ENCODE measurements at regions not wholly inside any gene's neighbourhood (a gene's known extent, or its start where the extent isn't known, plus 50 kb on each side); places are given as distances from the start of the nearest gene placed in this dataset.

DNA sequence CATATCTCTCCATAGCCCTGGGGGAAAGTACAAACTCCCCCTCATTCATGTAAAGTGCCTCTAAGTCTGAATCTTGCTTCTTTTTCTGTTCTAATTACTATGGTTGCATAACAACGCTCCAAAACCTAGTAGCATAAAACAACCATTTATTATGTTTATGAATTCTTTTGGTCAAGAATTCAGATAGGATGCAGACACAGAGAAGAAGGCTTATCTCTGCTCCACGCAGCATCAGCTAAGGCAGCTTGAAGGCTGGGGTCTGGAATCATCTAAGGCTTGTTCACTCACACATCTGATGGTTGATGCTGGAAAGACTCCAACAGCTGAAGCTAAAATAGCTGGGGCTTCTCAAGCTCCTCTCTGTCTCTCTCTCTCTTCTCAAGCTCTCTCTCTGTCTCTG lies 564.5 kb downstream of the ZNF674 start:
- DNase-seq: no peak

DNA sequence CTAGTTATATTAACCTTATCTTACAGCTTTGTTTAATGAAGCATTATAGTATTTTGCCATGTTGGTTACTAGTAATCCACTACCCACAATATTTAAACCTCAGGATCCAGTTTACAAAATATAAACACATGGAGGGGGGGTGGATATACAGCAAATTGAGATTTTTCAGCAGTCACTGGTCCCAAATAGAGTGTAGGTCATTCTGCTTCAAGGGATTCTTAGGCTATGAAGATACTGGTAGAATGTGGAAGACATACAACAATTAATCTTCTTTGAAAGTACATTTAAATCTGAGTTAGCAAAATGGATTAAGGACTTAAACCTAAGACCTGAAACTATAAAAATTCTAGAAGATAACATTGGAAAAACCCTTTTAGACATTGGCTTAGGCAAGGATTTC lies 569.6 kb downstream of the ZNF674 start:
- DNase-seq: no peak

DNA sequence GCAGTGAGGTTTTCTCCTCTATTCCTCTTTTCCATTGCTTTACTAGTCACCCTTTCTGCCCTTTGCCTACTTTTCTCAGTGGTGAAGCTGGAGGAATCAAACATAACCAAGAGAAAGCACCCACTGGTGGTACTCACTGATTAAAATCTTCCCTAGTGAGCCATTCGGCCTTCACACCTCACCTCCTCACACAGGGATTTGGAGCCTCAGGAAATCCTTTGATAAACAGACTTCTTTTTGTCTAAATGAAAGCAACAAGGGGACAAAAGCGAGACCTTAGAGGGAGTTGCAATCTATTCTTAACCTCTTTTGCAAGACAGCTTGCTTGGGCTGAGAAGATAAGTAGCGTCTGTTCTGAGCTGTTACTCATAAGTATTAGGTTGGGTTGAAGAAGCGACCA lies 572.6 kb downstream of the ZNF674 start:
- no peak for DNase-seq

DNA sequence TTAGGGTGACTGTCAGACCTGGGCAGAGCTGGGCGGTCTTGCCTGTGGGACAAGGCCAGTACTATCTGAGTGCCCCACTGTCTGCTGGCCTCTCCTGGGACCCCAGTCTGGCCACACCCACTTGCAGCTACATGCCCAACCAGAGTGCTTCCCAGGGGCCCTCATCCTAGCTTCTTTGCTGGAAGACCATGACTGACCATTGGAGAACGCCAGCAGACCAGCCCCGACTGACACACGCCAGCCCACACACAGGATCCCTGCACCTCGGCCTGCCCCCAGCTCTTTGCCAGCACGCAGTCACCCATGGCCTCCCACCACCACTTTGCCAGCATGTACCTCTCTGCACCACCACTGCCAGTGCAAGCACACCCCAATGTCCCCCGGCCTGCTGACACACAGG lies 585.7 kb downstream of the ZNF674 start:
- DNase-seq: no peak

DNA sequence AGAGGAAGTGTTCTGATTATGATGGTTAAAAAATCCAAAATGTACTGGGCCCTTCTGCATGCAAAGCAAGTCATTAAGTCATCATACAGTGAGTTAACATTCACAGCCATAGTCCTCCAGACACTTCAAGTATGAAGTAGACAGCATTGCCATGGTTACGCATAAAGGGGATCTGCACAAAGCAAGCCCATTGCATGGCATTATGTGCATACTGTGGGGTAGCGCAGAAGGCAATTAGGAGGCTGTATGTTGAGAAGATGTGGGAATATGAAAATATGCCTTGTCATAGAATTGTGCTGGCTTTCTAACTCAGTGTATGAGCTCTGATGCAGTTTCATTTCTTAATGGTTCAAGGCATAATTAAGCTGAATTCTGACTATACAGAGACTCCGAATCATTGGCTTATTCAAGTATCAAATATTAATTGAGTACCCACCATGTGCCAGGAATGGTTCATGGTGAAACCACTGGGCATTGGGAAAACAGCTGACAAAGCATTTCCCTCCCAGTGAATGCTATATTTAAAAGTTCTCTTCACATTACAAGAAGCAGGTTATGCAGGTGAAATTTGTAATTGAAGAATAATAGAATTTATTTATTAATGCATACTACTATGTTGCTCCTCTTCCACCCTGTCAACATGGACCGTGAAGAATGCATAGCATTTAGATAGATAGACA lies 588.9 kb downstream of the ZNF674 start:
- DNase-seq: no peak

DNA sequence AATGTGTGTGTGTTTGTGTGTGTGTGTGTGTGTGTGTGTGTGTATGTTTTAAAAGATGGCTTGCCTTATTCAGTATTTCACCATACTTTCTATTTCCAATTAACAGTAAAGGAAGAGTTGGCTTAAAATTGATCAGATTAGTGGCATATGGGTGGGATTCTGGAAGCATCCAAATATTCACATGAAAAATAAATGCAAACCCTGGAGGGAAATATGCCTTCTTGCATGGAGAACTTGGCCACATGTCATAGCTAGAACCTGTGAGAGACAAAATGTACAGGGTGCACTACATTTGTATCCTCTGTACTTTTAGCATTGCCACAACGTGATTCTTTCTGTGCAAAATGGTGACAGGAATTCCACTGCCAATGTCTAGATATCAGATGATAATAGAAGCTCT lies 589.6 kb downstream of the ZNF674 start:
- no peak for DNase-seq

DNA sequence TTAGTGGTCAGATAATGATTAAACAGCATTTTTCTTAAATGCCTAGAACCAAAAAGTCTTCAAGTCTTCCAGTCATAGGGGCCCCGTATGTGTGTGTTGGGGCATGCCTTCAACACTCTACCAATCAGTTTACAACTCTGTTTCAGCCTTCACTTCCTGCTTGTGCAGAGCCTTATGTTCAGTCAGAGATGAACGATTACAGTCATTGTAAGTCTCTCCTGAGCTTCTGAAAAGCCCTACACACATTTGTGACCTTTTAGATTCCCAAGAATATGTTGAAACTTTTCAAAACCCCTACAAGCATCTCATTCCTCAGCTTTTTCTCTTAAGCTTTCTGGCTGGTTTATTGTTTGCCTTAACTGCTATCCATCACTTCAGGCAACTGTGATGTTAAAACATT lies 591.2 kb downstream of the ZNF674 start:
- no peak for DNase-seq

DNA sequence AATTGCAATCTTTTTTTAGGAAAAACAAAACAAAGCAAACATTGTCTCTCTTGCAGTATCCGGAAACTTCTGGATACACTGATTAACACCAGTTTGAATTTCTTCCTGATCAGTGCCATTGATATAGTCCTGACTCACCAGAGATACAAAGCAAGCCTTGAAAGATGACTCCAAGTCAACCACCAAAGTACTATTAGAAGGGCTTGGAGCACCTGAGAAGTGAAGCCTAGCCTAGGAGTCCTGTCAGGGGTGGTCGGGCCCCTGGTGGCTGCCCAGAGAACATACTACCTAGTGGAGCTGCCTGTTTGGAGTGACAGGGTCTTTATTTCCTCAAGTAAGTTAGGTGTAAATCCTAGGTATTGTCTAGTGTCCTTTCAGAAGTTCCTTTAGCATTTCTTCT lies 593.2 kb downstream of the ZNF674 start:
- no peak for DNase-seq

DNA sequence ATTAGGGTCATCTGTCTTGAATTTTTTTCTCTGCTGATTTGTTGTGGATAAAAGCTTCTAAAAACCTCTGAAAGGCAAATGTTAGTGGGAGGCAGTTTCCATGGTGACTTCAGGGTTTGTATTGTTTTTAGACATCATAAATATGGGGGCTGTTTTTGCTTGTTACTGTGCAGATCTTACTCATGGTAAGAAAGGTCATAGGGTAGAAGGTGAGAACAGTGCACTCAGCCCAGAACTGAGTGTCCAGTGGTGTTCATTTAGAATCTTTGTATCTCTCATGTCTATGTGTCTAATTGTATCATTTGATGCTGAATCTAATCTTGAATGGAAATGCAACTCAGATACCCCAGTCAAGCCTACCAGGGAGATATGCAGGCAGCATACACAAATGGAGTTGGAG lies 609.8 kb downstream of the ZNF674 start:
- no peak for DNase-seq

DNA sequence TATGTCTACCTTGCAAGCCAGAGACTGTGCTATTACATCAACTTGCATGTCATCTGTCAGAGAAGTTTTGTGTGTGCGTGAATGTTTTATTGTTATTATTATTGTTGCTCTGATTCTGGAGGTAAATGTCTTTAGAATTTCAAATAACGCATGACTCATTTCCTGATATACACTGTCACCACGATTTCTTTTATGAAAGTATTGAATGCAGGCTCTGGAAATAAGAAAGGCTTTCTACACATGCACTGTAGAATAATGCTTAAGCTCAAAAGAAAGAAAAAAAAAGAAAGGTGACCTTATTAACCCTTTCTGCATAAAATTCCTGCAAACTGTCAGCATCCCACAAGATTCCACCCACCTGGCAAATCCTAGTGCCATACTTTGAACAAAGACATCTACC lies 632.9 kb downstream of the ZNF674 start:
- no peak for DNase-seq

DNA sequence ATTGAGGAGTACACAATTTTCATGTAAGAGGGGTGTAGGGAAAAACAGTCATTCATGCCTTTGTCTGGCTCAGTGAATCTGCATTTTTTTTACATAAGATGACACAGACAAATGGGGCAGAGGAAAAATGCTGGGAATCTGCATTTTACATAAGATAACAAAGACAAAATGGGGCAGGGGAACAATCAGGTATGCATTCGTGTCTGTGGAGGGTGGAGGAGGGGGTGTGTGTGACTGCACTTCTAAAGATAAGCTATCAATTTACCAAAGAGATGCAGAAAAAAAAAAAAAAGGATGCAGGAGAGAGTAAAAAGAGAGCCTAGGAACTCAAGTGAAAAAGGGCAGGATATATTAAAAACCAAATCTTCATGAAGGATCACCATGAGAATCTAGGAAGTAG lies 637.4 kb downstream of the ZNF674 start:
- DNase-seq: no peak

DNA sequence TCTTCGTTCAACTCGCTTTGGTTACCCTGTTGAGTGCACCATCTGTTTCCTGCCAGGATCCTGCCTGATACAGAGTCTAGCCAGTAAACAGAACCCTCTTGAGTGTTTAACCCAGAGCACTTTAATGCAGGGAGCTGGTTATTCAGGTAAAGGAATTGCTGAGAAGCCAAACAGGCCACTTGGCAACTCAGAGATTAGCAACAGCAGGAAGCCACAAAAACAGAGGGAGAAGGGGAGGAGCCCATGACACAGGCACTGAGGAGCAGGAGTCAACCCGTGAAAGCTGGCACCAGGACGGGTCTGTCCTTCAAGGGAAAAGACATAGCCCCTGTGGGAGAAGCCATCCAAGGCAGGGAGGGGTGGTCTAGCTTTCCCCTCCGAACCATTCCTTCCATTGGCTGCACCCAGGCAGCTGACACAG lies 641.4 kb downstream of the ZNF674 start:
- DNase-seq: no peak

DNA sequence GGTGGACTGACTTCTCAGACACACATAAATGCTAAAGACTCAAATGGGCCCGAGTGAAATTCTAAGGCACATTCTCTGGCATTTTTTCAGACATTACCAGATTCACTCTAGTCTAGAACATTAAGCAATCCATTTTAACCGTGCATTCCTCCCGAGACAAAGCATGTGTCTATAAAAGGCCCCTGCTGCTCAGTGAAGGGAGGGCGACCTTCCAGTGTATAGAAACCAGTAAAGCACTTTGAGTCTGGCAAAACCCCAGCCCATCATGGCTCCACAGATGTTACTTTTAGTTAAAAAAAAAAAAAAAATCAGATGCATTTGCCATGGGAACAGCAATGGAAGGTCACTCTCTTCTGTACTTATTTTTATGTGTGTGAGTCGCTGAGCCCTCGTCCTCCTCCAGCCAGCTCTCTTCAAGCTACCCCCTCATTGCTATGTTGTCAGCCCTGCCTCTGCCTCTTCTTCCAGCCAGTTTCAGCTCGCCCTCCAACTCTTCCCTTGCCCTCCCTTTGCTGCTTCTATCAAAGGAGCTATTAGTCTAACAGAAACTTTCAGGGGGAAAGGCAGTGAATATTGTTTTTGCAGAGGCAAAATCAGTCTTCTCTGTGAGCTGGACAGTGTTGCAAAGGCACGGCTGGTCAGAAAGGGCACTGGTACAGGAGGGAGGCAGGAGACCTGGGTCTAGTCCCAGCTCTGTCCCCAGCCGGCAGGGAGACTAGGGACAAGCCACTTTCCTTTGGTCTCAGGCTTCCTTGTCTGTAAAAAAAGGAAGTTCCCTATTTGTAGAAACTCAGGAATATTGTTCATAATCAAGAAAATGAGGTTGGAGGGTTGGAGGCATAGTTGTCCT lies 644.2 kb downstream of the ZNF674 start:
- no peak for DNase-seq

DNA sequence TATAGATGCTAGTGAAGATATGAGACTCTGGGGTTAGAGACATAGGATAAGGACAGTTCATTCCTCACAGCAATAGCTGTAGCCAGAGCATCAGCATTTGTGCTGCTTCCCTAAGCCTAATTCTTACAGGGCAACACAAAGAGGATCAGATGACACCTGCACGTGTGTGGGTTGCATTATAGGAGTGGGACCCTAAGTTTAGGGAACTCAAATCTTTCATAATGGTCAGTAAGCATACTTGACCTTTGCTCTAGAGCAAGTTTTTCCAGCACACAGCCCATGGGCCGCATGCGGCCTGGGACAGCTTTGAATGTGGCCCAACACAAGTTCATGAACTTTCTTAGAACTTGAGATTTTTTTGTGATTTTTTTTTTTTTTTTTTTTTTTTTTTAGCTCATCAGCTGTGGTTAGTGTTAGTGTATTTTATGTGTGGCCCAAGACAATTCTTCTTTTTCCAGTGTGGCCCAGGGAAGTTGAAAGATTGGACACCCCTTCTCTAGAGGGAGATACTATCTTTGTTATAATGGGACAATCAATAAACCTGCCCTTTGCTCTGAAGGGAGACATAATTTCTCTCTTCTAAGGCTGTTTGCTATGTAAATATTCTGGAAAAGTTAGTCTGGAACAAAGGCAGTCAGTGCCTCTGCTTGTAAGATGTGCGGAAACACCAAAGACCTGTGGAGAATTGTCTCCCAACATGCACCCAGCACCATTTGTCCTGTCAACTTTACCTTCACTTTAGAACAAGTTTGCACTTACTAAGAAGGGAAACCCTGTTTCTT lies 650.2 kb downstream of the ZNF674 start:
- no peak for DNase-seq

DNA sequence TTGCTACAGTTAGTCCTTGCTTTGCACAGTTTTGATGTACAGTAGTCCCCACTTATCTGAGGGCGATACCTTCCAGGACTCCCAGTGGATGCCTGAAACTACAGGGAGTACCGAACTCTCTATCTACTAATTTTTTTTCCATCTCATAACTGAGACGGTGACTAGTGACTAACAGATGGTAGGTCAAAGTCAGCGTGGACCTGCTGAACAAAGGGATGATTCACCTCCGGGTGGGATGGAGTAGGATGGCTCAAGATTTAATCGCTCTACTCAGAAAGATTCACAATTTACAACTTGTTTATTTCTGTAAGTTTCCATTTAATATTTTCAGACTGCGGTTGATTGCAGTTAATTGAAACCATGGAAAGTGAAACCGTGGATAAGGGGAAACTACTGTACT lies 655.8 kb downstream of the ZNF674 start:
- no peak for DNase-seq

DNA sequence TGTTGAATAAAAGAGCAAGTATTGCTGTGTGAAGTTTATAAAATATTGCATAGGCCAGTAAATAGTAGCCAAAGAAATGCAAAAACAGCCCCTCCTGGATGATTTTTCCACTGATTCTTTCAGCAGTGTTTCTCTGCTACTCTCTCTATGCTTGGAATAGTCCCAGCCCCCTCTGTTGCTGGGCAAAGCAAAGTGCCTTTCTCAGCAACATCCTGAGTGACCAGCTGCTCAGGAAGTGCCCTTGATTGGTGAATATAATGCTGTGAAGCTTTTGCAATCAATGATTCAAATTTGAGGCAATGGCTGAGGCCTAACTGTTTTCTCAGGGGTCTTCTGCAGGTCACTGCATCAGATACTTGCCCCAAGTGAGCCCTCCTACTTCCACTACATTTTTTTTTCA lies 656.7 kb downstream of the ZNF674 start:
- DNase-seq: no peak

DNA sequence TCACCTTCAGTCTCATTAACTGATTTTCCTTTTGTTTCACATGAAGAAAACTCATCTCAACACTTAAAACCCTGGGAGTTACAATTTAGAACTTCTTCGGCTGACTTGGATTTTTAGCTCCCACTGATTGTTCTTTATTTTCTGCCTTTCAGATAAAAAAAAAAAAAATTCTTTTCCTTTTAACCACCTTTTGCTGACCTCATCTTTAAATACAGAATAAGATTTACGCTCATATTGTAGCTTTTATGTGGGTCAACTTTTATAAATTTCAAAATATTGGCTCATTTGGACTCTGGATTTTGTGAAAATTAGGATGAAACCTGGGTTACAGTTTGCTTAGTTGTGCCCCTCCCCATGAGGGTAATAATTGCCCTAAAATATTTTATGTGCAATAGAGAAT lies 659.3 kb downstream of the ZNF674 start:
- DNase-seq: no peak

DNA sequence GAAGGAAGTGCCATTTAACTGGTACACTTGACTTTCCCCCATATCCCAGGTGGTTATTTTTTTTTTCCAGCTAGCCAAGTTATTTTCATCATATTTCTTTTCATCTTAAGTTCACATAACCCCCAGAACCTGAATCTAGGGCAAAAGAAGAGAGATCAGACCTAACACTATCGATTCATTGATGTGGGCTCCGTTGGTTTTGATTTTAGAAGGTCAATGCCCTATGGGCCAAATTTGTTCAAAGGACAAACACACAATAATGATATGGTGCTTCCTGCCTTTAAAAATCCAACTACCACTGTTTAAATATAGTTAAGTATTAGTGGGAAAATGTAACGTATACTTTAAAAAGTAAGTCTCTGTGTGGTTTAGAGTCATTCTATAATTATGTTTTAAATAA lies 665.7 kb downstream of the ZNF674 start:
- DNase-seq: no peak

DNA sequence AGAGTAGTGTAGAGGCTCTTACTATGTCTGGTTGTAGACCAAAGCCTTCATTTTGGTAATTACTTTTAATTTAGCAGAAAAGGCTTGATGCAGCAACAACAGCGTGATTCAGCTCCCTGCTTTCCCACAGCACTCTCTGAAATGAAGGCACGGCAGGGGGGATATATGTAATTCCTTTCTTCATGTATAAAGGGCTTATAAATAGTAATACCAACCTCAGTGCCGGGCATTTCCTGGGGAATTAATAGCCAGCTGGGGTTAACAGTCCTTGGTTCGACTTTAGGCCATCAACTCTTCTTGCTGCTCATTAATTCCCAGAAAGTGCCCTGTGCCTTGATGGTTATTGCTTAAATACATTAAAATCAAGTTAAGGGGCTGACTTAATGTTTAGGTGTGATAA lies 669.0 kb downstream of the ZNF674 start:
- no peak for DNase-seq

DNA sequence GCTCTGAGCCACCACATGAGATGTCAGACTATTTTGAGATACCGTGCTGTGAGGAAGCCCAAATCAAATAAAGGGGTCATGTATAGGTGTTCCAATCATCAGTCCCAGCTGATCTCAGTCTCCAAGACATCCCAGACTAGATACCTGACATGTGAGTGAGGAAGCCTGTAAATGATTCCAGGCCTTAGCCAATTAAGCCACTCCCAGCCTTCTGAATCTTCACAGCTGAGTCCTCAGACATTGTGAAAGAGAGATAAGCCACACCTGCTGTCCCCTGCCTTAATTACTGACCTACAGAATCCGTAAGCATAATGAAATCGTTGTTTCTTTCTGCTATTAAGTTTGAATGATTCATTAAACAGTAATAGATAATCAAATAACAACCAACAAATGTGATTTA lies 671.4 kb downstream of the ZNF674 start:
- DNase-seq: no peak

DNA sequence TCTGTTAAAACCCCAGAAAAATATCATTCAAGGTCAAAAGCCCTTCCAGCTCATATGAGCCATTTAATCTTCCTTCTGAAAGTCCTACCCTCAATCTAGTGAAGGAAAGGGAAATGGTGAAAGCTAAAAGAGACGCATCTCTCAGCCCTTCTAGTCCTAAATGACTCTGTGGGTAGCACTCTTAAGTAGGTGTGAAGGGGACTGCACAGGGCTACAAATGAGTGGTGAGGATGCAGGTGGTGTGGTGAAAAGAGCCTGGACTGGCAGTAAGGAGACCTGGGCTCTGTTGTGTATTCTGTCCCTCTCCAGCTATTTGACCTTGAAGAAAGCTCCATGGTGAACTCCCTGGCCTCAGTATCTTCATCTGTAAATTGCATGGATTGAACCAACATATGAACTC lies 671.8 kb upstream of the DIPK2B start:
- DNase-seq: no peak

DNA sequence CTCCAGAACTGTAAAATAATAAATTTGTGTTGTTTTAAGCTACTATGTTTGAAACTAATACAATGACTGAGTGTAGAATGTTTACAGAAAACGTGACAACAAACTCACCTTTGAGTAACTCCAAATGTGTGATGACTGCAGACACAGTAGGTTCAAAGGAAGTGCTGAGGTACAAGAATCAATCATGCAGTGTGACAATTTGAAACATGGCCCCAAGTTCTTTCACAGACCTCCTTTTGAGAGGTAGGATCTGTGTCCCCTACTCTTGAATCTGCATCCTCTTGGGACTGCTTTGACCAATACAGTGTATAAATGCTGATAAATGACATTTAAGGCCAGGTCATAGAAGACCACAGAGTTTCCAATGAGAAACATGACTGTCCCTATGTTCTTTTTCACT lies 667.7 kb upstream of the DIPK2B start:
- no peak for DNase-seq

DNA sequence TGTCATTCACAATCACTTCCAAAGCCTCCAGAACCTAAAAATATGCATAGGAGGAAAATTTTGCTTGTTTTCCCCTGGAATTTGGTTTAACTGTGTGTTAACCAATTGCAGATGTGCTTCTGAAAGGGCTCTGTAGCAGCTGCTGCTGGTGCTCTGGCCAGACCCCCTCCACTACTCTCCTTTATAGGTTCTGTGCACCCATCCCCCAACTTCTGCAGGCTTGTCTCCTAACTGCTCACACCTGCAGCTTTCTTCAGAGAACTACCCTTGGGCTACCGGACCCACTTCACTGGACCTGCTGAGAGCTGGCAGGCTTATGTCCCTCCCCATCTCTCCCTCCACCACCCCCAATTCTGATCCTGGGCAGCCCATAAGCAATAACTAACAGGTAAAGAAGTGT lies 662.1 kb upstream of the DIPK2B start:
- DNase-seq: no peak

DNA sequence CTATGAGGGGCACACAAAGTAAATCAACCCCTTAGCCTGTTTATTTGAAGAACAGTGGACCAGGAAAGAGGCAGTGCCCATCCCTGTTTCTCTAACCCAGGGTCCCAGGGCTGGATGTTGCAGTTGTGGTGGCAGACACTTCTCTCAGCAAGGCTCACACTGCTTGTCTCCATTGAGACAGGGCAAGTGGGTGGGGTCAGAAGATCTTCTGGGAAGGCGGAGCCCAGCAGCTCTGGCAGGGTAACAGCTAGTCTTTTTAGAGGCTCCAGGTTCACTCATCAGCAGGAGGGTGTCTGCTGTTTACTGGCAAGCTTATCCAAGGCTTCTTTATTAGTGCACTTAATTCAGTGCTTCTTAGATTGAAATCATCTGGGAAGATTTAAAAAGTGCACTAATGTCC lies 659.8 kb upstream of the DIPK2B start:
- DNase-seq: no peak
